ENCODE measurements at regions not wholly inside any gene's neighbourhood (a gene's known extent, or its start where the extent isn't known, plus 50 kb on each side); places are given as distances from the start of the nearest gene placed in this dataset.

DNA sequence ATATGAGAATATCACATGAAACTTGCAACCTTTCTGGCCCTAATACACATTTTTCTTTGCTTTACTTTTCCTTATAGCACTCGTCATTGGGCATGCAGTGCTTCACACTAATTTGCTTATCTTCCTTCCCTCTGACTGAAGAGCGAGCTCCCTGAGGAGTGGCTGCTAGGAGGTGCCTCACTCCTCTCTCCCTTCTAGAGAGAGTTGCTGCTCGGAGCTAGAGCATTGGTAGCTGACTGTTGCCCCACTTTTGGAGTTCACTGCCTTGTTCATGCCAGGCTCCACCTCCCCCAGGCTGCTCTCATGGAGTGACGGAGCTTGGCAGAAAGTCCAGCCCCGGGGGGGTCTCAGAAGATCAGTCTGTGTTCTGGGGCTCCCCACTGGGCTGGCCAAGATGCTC lies 413.2 kb downstream of the MED10 start:
- DNase-seq (no peak), FAIRE-seq (no peak)
- TF ChIP-seq, protein P1, sequence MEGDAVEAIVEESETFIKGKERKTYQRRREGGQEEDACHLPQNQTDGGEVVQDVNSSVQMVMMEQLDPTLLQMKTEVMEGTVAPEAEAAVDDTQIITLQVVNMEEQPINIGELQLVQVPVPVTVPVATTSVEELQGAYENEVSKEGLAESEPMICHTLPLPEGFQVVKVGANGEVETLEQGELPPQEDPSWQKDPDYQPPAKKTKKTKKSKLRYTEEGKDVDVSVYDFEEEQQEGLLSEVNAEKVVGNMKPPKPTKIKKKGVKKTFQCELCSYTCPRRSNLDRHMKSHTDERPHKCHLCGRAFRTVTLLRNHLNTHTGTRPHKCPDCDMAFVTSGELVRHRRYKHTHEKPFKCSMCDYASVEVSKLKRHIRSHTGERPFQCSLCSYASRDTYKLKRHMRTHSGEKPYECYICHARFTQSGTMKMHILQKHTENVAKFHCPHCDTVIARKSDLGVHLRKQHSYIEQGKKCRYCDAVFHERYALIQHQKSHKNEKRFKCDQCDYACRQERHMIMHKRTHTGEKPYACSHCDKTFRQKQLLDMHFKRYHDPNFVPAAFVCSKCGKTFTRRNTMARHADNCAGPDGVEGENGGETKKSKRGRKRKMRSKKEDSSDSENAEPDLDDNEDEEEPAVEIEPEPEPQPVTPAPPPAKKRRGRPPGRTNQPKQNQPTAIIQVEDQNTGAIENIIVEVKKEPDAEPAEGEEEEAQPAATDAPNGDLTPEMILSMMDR (IDR thresholded peaks at IDR 0.05; ENCODE audit: borderline replicate concordance, extremely low read depth, insufficient read depth), result no peak
- Histone ChIP-seq H3K36me3 (ENCODE audit: control insufficient read depth in 2 of 3, insufficient read depth in 3 of 3, low read length in 3 of 3) (no peaks in the 10 kb centered on the region), H3K9me3 (ENCODE audit: control insufficient read depth in 2 of 3, insufficient read depth in 1 of 3, low read length in 3 of 3) (peaks cover 0 to 9% (median 2%) of the 10 kb centered on the region in 3 donors), H3K9ac (ENCODE audit: low read length in 3 of 3) (no peak overlapping the region), H3K27ac (ENCODE audit: low read depth in 2 of 2, low read length in 2 of 2) (no peak overlapping the region), H3K4me1 (ENCODE audit: control insufficient read depth in 2 of 3, insufficient read depth in 2 of 3, low read depth in 1 of 3, low read length in 3 of 3) (no peaks in the 10 kb centered on the region), H3K4me3 (ENCODE audit: low read length in 3 of 3) (no peak overlapping the region), H3K27me3 (ENCODE audit: control insufficient read depth, insufficient read depth, low read length) (no peaks in the 10 kb centered on the region)
- intact Hi-C loops (cut with DNase I), result no loop called here

DNA sequence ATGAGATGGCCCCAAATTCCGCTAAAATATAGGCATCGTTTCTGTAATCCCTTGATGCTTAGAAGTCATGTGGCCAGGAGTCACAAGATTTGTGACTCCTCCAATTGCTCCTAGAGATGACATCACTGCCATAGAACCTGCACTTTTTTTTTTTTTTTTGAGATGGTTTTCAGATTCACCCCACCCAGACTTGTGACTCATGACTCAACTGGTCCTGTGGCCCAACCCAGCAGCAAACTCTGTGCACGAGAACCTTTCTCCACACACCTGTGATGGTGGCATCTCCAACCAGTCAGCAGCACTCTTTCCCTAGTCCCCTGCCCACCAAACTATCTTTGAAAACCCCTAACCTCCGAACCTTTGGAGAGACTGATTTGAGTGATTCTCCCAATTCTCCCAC lies 414.0 kb downstream of the MED10 start:
- Histone ChIP-seq H3K9ac (ENCODE audit: low read length in 3 of 3) (no peak overlapping the region), H3K4me3 (ENCODE audit: low read length in 3 of 3) (no peak overlapping the region), H3K36me3 (ENCODE audit: control insufficient read depth in 2 of 3, insufficient read depth in 3 of 3, low read length in 3 of 3) (no peaks in the 10 kb centered on the region), H3K27ac (ENCODE audit: low read depth in 2 of 2, low read length in 2 of 2) (no peak overlapping the region), H3K27me3 (ENCODE audit: control insufficient read depth, insufficient read depth, low read length) (no peaks in the 10 kb centered on the region), H3K9me3 (ENCODE audit: control insufficient read depth in 2 of 3, insufficient read depth in 1 of 3, low read length in 3 of 3) (peaks cover 0 to 9% (median 2%) of the 10 kb centered on the region in 3 donors), H3K4me1 (ENCODE audit: control insufficient read depth in 2 of 3, insufficient read depth in 2 of 3, low read depth in 1 of 3, low read length in 3 of 3) (no peaks in the 10 kb centered on the region)
- FAIRE-seq (no peak), DNase-seq (no peak)
- intact Hi-C loops (cut with DNase I), result no loop called here
- TF ChIP-seq, protein P1 (IDR thresholded peaks at IDR 0.05; ENCODE audit: borderline replicate concordance, extremely low read depth, insufficient read depth), result no peak

DNA sequence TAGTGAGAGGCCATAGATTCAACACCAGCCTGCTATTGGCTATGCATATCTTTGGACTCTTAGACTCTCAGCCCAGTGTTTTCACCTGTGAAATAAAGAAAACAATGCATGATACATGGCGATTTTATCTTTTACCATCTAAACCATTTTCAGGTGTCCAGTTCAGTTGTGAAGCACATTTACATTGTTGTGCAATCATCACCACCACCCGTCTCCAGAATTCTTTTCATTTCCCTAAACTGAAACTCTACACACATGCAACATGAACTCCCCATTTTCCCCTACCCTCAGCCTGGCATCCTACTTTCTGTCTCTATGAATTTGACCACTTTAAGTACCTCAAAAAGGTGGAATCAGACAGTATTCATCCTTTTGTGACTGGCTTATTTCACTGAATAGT lies 420.6 kb downstream of the MED10 start:
- Histone ChIP-seq H3K36me3 (ENCODE audit: control insufficient read depth in 2 of 3, insufficient read depth in 3 of 3, low read length in 3 of 3) (no peaks in the 10 kb centered on the region), H3K9me3 (ENCODE audit: control insufficient read depth in 2 of 3, insufficient read depth in 1 of 3, low read length in 3 of 3) (no peaks in the 10 kb centered on the region), H3K27ac (ENCODE audit: low read depth in 2 of 2, low read length in 2 of 2) (no peak overlapping the region), H3K4me1 (ENCODE audit: control insufficient read depth in 2 of 3, insufficient read depth in 2 of 3, low read depth in 1 of 3, low read length in 3 of 3) (no peaks in the 10 kb centered on the region), H3K27me3 (ENCODE audit: control insufficient read depth, insufficient read depth, low read length) (no peaks in the 10 kb centered on the region), H3K9ac (ENCODE audit: low read length in 3 of 3) (no peak overlapping the region), H3K4me3 (ENCODE audit: low read length in 3 of 3) (no peak overlapping the region)
- intact Hi-C loops (cut with DNase I), result no loop called here
- TF ChIP-seq, protein P1 (IDR thresholded peaks at IDR 0.05; ENCODE audit: borderline replicate concordance, extremely low read depth, insufficient read depth), result no peak
- DNase-seq, result no peak
- FAIRE-seq, result no peak

DNA sequence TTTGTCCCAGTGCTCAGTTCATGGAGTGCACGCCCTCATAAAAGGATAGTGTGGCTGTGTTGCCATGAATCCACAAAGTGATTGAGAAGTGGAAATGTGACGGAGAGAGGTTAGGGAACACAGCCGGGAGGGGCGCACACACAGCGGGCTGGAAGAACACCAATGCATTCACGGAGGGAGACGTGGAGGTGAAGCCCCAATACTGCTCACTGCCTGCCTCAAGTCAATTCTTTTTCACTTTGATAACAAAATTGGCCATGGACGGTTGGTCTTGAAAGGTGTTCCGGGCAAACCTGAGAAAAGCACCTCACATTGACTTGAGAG lies 424.1 kb downstream of the MED10 start:
- H3K27me3 ChIP-seq (ENCODE audit: control insufficient read depth, insufficient read depth, low read length), result no peaks in the 10 kb centered on the region
- TF ChIP-seq, protein P1 (IDR thresholded peaks at IDR 0.05; ENCODE audit: borderline replicate concordance, extremely low read depth, insufficient read depth), result no peak
- H3K9ac ChIP-seq (ENCODE audit: low read length in 3 of 3), result no peak overlapping the region
- H3K36me3 ChIP-seq (ENCODE audit: control insufficient read depth in 2 of 3, insufficient read depth in 3 of 3, low read length in 3 of 3), result no peaks in the 10 kb centered on the region
- no peaks in the 10 kb centered on the region for H3K9me3 ChIP-seq (ENCODE audit: control insufficient read depth in 2 of 3, insufficient read depth in 1 of 3, low read length in 3 of 3)
- no peaks in the 10 kb centered on the region for H3K4me1 ChIP-seq (ENCODE audit: control insufficient read depth in 2 of 3, insufficient read depth in 2 of 3, low read depth in 1 of 3, low read length in 3 of 3)
- DNase-seq, result no peak
- intact Hi-C loops (cut with DNase I), result no loop called here
- no peak for FAIRE-seq
- no peak overlapping the region for H3K4me3 ChIP-seq (ENCODE audit: low read length in 3 of 3)
- H3K27ac ChIP-seq (ENCODE audit: low read depth in 2 of 2, low read length in 2 of 2), result no peak overlapping the region
